HFFc6 (cell line): ENCODE measurements at regions not wholly inside any gene's neighbourhood (a gene's known extent, or its start where the extent isn't known, plus 50 kb on each side); places are given as distances from the start of the nearest gene placed in this dataset.
A peak's percentile ranks its signal among the peaks of the same experiment; 100 is the strongest.
"Not testable (repeated sequence)": the region's sequence is repeated elsewhere in the genome, so short reads cannot be mapped to it uniquely, and the experiment has no call there.

Source experiments
- DNase-seq: peaks from one replicate; pipeline ENCODE4 v3.0.0-alpha.2; 2018
- H3K27ac Mint-ChIP-seq: 2 replicates; pipeline ENCODE4 v1.8.0; 2020; ENCODE audit warnings: mild to moderate bottlenecking, mixed read lengths
- H3K27me3 Mint-ChIP-seq: 2 replicates; pipeline ENCODE4 v1.8.0; 2021; ENCODE audit warnings: mild to moderate bottlenecking, moderate library complexity, mixed read lengths; ENCODE audit not compliant: insufficient read depth
- H3K36me3 Mint-ChIP-seq: 2 replicates; pipeline ENCODE4 v1.8.0; 2021; ENCODE audit warnings: low read depth, mixed read lengths
- H3K4me1 Mint-ChIP-seq: 2 replicates; pipeline ENCODE4 v1.8.0; 2020; ENCODE audit warnings: low read depth, mixed read lengths
- H3K4me3 Mint-ChIP-seq: 2 replicates; pipeline ENCODE4 v1.8.0; 2020; ENCODE audit warnings: mild to moderate bottlenecking, moderate library complexity, mixed read lengths
- H3K9me3 Mint-ChIP-seq: 2 replicates; pipeline ENCODE4 v1.8.0; 2020; ENCODE audit warnings: mild to moderate bottlenecking, mixed read lengths
- CTCF ChIP-seq: fragments of 200-600 bp; sonication (generic); IDR thresholded peaks from 2 replicates; pipeline ENCODE4 v1.5.0; 2021; ENCODE audit warnings: antibody characterized with exemption, mild to moderate bottlenecking

GRCh38 chr1:66424530-66424929 lies 109.4 kb upstream of the SGIP1 start:
- Mint-ChIP-seq H3K36me3 (peaks cover 16% of the 10 kb centered on the region), H3K9me3 (peaks cover 20% of the 10 kb centered on the region)
- not testable (repeated sequence) for H3K27ac Mint-ChIP-seq, H3K4me1 Mint-ChIP-seq, H3K27me3 Mint-ChIP-seq, DNase-seq, H3K4me3 Mint-ChIP-seq

GRCh38 chr1:66426239-66426853 lies 107.6 kb upstream of the SGIP1 start:
- no peak for DNase-seq
- H3K36me3 Mint-ChIP-seq: peaks cover 32% of the 10 kb centered on the region
- H3K27me3 Mint-ChIP-seq: peaks cover 7% of the 10 kb centered on the region; the same call in 1 of the 2 replicates
- peaks cover 37% of the 10 kb centered on the region for H3K9me3 Mint-ChIP-seq
- H3K4me1 Mint-ChIP-seq: 0 out of 2 replicates have a peak, but pooled peaks cover 5% of the 10 kb centered on the region
- no peak overlapping the region for H3K4me3 Mint-ChIP-seq
- H3K27ac Mint-ChIP-seq: no peak overlapping the region
- TF ChIP-seq CTCF: no peak

GRCh38 chr1:66430815-66431214 lies 103.1 kb upstream of the SGIP1 start:
- not testable (repeated sequence) for H3K27me3 Mint-ChIP-seq, H3K4me3 Mint-ChIP-seq

GRCh38 chr1:66431999-66432398 lies 102.0 kb upstream of the SGIP1 start:
- H3K36me3 Mint-ChIP-seq: peaks cover 36% of the 10 kb centered on the region
- H3K27me3 Mint-ChIP-seq: peaks cover 4% of the 10 kb centered on the region; the same call in 1 of the 2 replicates
- DNase-seq: no peak
- H3K9me3 Mint-ChIP-seq: peaks cover 42% of the 10 kb centered on the region
- no peak for TF ChIP-seq CTCF
- H3K4me3 Mint-ChIP-seq: no peak overlapping the region
- H3K4me1 Mint-ChIP-seq: peaks cover 32% of the 10 kb centered on the region
- H3K27ac Mint-ChIP-seq: no peak overlapping the region

More at GRCh38 chr1:66430815-66431214, 103.1 kb upstream of the SGIP1 start:
- not testable (repeated sequence) for DNase-seq, H3K27ac Mint-ChIP-seq
- Mint-ChIP-seq H3K36me3 (peaks cover 36% of the 10 kb centered on the region), H3K9me3 (peaks cover 42% of the 10 kb centered on the region), H3K4me1 (peaks cover 25% of the 10 kb centered on the region)

- Mint-ChIP-seq H3K36me3 (peaks cover 29% of the 10 kb centered on the region), H3K27ac (no peak overlapping the region; the same call in 1 of the 2 replicates), H3K4me1 (peaks cover 46% of the 10 kb centered on the region), H3K27me3 (peaks cover 4% of the 10 kb centered on the region; the same call in 1 of the 2 replicates), H3K4me3 (no peak overlapping the region), H3K9me3 (peaks cover 31% of the 10 kb centered on the region)
- TF ChIP-seq CTCF: no peak
- DNase-seq: no peak
Observed at GRCh38 chr1:66433611-66434010, 100.3 kb upstream of the SGIP1 start.

- Mint-ChIP-seq H3K36me3 (peaks cover 24% of the 10 kb centered on the region), H3K9me3 (peaks cover 26% of the 10 kb centered on the region), H3K4me1 (peaks cover 51% of the 10 kb centered on the region), H3K4me3 (no peak overlapping the region), H3K27me3 (peaks cover 3% of the 10 kb centered on the region; the same call in 1 of the 2 replicates), H3K27ac (no peak overlapping the region; the same call in 1 of the 2 replicates)
- DNase-seq: peak; percentile 60
- no peak for TF ChIP-seq CTCF
Observed at GRCh38 chr1:66434096-66434495, 99.9 kb upstream of the SGIP1 start.
